GM12878 (cell line): ENCODE measurements at regions not wholly inside any gene's neighbourhood (a gene's known extent, or its start where the extent isn't known, plus 50 kb on each side); places are given as distances from the start of the nearest gene placed in this dataset.

Experiments used
- ATAC-seq: fragments of 200-7000 bp; cut with Tn5 transposase; 3 replicates; pipeline ENCODE4 v1.9.1; 2020; ENCODE audit warnings: mild to moderate bottlenecking, moderate library complexity
- BruUV-seq: library from RNA; stranded (reverse); fragments of 400-500 nt; replicated peaks from 2 replicates; lab custom pipeline; 2021; lab: Mats Ljungman, UMichigan
- CTCF ChIA-PET: fragments of 300-600 bp; sonication (Branson Sonifier 250); formaldehyde crosslinking; extraction: SDS; loops from one replicate; lab custom pipeline; 2021; ENCODE audit warnings: inconsistent platforms; lab: Yijun Ruan, JAX
- POLR2A ChIA-PET: fragments of 350-600 bp; formaldehyde crosslinking; extraction: SDS; loops from one replicate; lab custom pipeline; 2021; ENCODE audit warnings: inconsistent platforms; lab: Charles Lee
- RAD21 ChIA-PET: fragments of 300-600 bp; sonication (Branson Sonifier 250); formaldehyde crosslinking; loops from one replicate; lab custom pipeline; 2023; ENCODE audit warnings: antibody characterized with exemption; ENCODE audit not compliant: unreplicated experiment; lab: Charles Lee
- SMC1A ChIA-PET: fragments of 300-600 bp; sonication (Branson Sonifier 250); formaldehyde crosslinking; loops from one replicate; lab custom pipeline; 2023; ENCODE audit not compliant: unreplicated experiment, uncharacterized antibody; lab: Charles Lee
- DNase-seq: peaks from one replicate; pipeline ENCODE4 v3.0.0-alpha.2; 2011; ENCODE audit warnings: low read depth, low spot score
- FAIRE-seq: peaks from 3 replicates; lab custom pipeline; 2011; peaks lifted over from hg19 to GRCh38; lab: Jason Lieb, UNC
- H2AFZ ChIP-seq: 2 replicates; pipeline ENCODE4 v1.6.0; 2011; ENCODE audit warnings: low read depth, low read length, control low read depth; ENCODE audit not compliant: control insufficient read depth
- H3K27ac ChIP-seq: 2 replicates; pipeline ENCODE4 v1.5.1; 2011; ENCODE audit warnings: control low read depth; ENCODE audit not compliant: control insufficient read depth, insufficient read depth
- H3K27me3 ChIP-seq, 2 experiments: replicated peaks in 1 of 2; 2 replicates each; pipeline versions ENCODE4 v1.6.0 to v1.6.1; 2011; ENCODE audit warnings: low read length in 1 of 2; ENCODE audit not compliant: control insufficient read depth in 2 of 2, insufficient read depth in 2 of 2
- H3K36me3 ChIP-seq, 2 experiments: 2 replicates each; pipeline ENCODE4 v1.5.1; 2011; ENCODE audit warnings: low read length in 1 of 2; ENCODE audit not compliant: control insufficient read depth in 2 of 2, insufficient read depth in 2 of 2
- H3K4me1 ChIP-seq: 2 replicates; pipeline ENCODE4 v1.6.1; 2011; ENCODE audit warnings: mild to moderate bottlenecking, low read length, moderate library complexity, mixed read lengths; ENCODE audit not compliant: control insufficient read depth, insufficient read depth
- H3K4me2 ChIP-seq: 2 replicates; pipeline ENCODE4 v1.6.0; 2011; ENCODE audit warnings: control low read depth; ENCODE audit not compliant: control insufficient read depth, insufficient read depth
- H3K4me3 ChIP-seq: fragments of 200-600 bp; sonication (generic); 2 replicates; pipeline ENCODE4 v1.5.1; 2016
- H3K79me2 ChIP-seq: 2 replicates; pipeline ENCODE4 v1.6.0; 2011; ENCODE audit warnings: low read length; ENCODE audit not compliant: control insufficient read depth, insufficient read depth
- H3K9ac ChIP-seq: 2 replicates; pipeline ENCODE4 v1.8.0; 2011; ENCODE audit warnings: low read length, control low read depth, mixed read lengths; ENCODE audit not compliant: control insufficient read depth, insufficient read depth
- H3K9me3 ChIP-seq: replicated peaks from 3 replicates; pipeline ENCODE4 v1.5.1; 2011; ENCODE audit warnings: mild to moderate bottlenecking, low read length; ENCODE audit not compliant: control insufficient read depth, insufficient read depth
- H4K20me1 ChIP-seq: 2 replicates; pipeline ENCODE4 v1.6.0; 2011; ENCODE audit not compliant: control insufficient read depth, insufficient read depth
- CHD4 ChIP-seq: fragments of 200-600 bp; sonication (generic); IDR thresholded peaks from 2 replicates; pipeline ENCODE4 v1.6.1; 2016; ENCODE audit warnings: mild to moderate bottlenecking
- MTA3 ChIP-seq: IDR thresholded peaks from 2 replicates; pipeline ENCODE4 v1.6.1; 2012; ENCODE audit warnings: low read length, inconsistent platforms, borderline replicate concordance
- MYC ChIP-seq: IDR thresholded peaks from 2 replicates; pipeline ENCODE4 v1.6.1; 2011; ENCODE audit warnings: mild to moderate bottlenecking, low read length, moderate library complexity, inconsistent platforms; ENCODE audit not compliant: insufficient read depth, insufficient replicate concordance, insufficient read length, severe bottlenecking
- SIN3A ChIP-seq: IDR thresholded peaks from 2 replicates; pipeline ENCODE4 v1.6.1; 2012; ENCODE audit warnings: low read depth, low read length, improper control_type of control experiment
- WGBS: methylation state at CpG from one replicate; pipeline ENCODE4 v1.1.6; 2016; ENCODE audit warnings: low lambda C conversion rate; ENCODE audit not compliant: insufficient replicate concordance, insufficient coverage; ENCODE audit errors: missing lambda C conversion rate; 5-methylcytosine and 5-hydroxymethylcytosine counted together
- in situ Hi-C: fragments of 300-500 bp; cut with MboI; formaldehyde crosslinking; loops from 9 replicates; pipeline ENCODE4 v1.14.3; 2018; ENCODE audit warnings: mixed read lengths
- intact Hi-C: fragments of 100-400 bp; cut with micrococcal nuclease; formaldehyde crosslinking; loops from one replicate; pipeline ENCODE4 v1.14.2; 2022; ENCODE audit not compliant: unreplicated experiment

- SMC1A ChIA-PET, result no interaction called here
- H3K4me3 ChIP-seq, result no peak overlapping the region
These were observed 60.9 kb upstream of the RAB6C start for GRCh38 chr2:129918604-129919003.

GRCh38 chr2:129922571-129923264, 56.7 kb upstream of the RAB6C start:
- no peaks in the 10 kb centered on the region for H3K79me2 ChIP-seq
- no peaks in the 10 kb centered on the region for H3K4me1 ChIP-seq
- no peaks in the 10 kb centered on the region for H3K36me3 ChIP-seq
- peaks cover 2% of the 10 kb centered on the region; the same call in 2 of the 3 replicates for H3K9me3 ChIP-seq
- RAD21 ChIA-PET, result no interaction called here
- no peak overlapping the region for H3K4me3 ChIP-seq
- no peak overlapping the region for H3K27ac ChIP-seq
- no peak for DNase-seq
- SMC1A ChIA-PET, result no interaction called here
- intact Hi-C loops (loop anchor here (10.0 kb wide), 1 partner anchor 1598 kb away; no protein-coding TSS in a partner anchor), in situ Hi-C loops (no loop called here)
- H3K27me3 ChIP-seq, result peaks cover 0 to 2% of the 10 kb centered on the region in 2 experiments; a peak in 2 of 4 replicates
- TF ChIP-seq SIN3A, result no peak
- no peak for FAIRE-seq
- ATAC-seq, result peak; percentile 51
- no peak overlapping the region for H2AFZ ChIP-seq
- WGBS, result 8% methylated on average over 21 of the region's 21 CpGs
- no peak overlapping the region for H3K4me2 ChIP-seq
- H4K20me1 ChIP-seq, result no peaks in the 10 kb centered on the region
- BruUV-seq, result no TSS peak
- CTCF ChIA-PET, result interaction anchor here (1.6 kb wide), 1 partner anchor 14 kb away, joined by 4 read pairs; no protein-coding TSS in a partner anchor
- POLR2A ChIA-PET, result no interaction called here
- H3K9ac ChIP-seq, result no peak overlapping the region

More at GRCh38 chr2:129918604-129919003, 60.9 kb upstream of the RAB6C start:
- no TSS peak for BruUV-seq
- H2AFZ ChIP-seq, result no peak overlapping the region
- POLR2A ChIA-PET, result no interaction called here
- no peak for FAIRE-seq
- CTCF ChIA-PET, result no interaction called here
- DNase-seq, result no peak
- intact Hi-C loops, result no loop called here
- in situ Hi-C loops, result no loop called here
- H3K27ac ChIP-seq, result no peak overlapping the region
- H3K36me3 ChIP-seq, result no peaks in the 10 kb centered on the region
- ATAC-seq, result no peak
- no peak for TF ChIP-seq MTA3
- TF ChIP-seq MYC, result no peak
- no peak for TF ChIP-seq CHD4
- 82% methylated on average over 1 of the region's 1 CpG for WGBS
- no peaks in the 10 kb centered on the region for H4K20me1 ChIP-seq
- peaks cover 2% of the 10 kb centered on the region; the same call in 2 of the 3 replicates for H3K9me3 ChIP-seq
- peaks cover 0 to 3% of the 10 kb centered on the region in 2 experiments; a peak in 2 of 4 replicates for H3K27me3 ChIP-seq
- H3K9ac ChIP-seq, result no peak overlapping the region
- H3K4me2 ChIP-seq, result no peak overlapping the region
- RAD21 ChIA-PET, result no interaction called here
- H3K79me2 ChIP-seq, result no peaks in the 10 kb centered on the region
- no peaks in the 10 kb centered on the region for H3K4me1 ChIP-seq
